PC-9 (cell line): ENCODE measurements at regions not wholly inside any gene's neighbourhood (a gene's known extent, or its start where the extent isn't known, plus 50 kb on each side); places are given as distances from the start of the nearest gene placed in this dataset.

Experiments
- BruUV-seq: library from RNA; stranded (reverse); fragments of 400-500 nt; replicated peaks from 2 replicates; lab custom pipeline; 2021; lab: Mats Ljungman, UMichigan
- CTCF ChIA-PET: fragments of 300-600 bp; sonication (Branson Sonifier 250); formaldehyde crosslinking; loops from one replicate; lab custom pipeline; 2022; ENCODE audit warnings: antibody characterized with exemption; lab: Charles Lee
- POLR2A ChIA-PET: fragments of 300-600 bp; sonication (Branson Sonifier 250); formaldehyde crosslinking; loops from one replicate; lab custom pipeline; 2022; ENCODE audit warnings: antibody characterized with exemption; ENCODE audit not compliant: unreplicated experiment; lab: Charles Lee
- DNase-seq, 2 experiments: peaks; one replicate each; pipeline versions ENCODE4 v3.0.0 to v3.0.0-alpha.2; 2015 to 2022; ENCODE audit warnings: mixed read lengths in 1 of 2
- H2AFZ ChIP-seq: fragments of 200-600 bp; sonication (generic); 2 replicates; pipeline ENCODE4 v1.8.1; 2017; ENCODE audit warnings: antibody characterized with exemption
- H3F3A ChIP-seq: fragments of 200-600 bp; sonication (generic); 2 replicates; pipeline ENCODE4 v1.8.1; 2017; ENCODE audit warnings: antibody characterized with exemption, mild to moderate bottlenecking, low read depth; ENCODE audit not compliant: insufficient read depth
- H3K27ac ChIP-seq: fragments of 200-600 bp; sonication (generic); 2 replicates; pipeline ENCODE4 v1.6.1; 2016; ENCODE audit warnings: mixed run types
- H3K27me3 ChIP-seq: fragments of 200-600 bp; sonication (generic); 2 replicates; pipeline ENCODE4 v1.6.1; 2016; ENCODE audit warnings: low read depth, mixed run types; ENCODE audit not compliant: insufficient read depth
- H3K36me3 ChIP-seq: fragments of 200-600 bp; sonication (generic); 2 replicates; pipeline ENCODE4 v1.6.1; 2016; ENCODE audit warnings: low read depth, mixed run types
- H3K4me1 ChIP-seq: fragments of 200-600 bp; sonication (generic); replicated peaks from 2 replicates; pipeline ENCODE4 v1.6.1; 2016; ENCODE audit warnings: mixed run types; ENCODE audit not compliant: insufficient read depth
- H3K4me2 ChIP-seq: fragments of 200-600 bp; sonication (generic); 2 replicates; pipeline ENCODE4 v1.6.1; 2017; ENCODE audit warnings: mixed run types
- H3K4me3 ChIP-seq: fragments of 200-600 bp; sonication (generic); 2 replicates; pipeline ENCODE4 v1.6.1; 2016; ENCODE audit warnings: mixed run types
- H3K79me2 ChIP-seq: fragments of 200-600 bp; sonication (generic); 2 replicates; pipeline ENCODE4 v1.6.1; 2017; ENCODE audit warnings: low read depth, mixed run types
- H3K9me2 ChIP-seq: fragments of 200-600 bp; sonication (generic); 2 replicates; pipeline ENCODE4 v1.8.1; 2017; ENCODE audit warnings: mild to moderate bottlenecking; ENCODE audit not compliant: insufficient read depth
- H3K9me3 ChIP-seq: fragments of 200-600 bp; sonication (generic); 2 replicates; pipeline ENCODE4 v1.8.1; 2016; ENCODE audit warnings: low read depth; ENCODE audit not compliant: insufficient read depth
- H4K20me1 ChIP-seq: fragments of 200-600 bp; sonication (generic); 2 replicates; pipeline ENCODE4 v1.8.1; 2017; ENCODE audit not compliant: insufficient read depth
- CTCF ChIP-seq: fragments of 200-600 bp; sonication (generic); conservative IDR thresholded peaks from 2 replicates; pipeline ENCODE4 v1.6.1; 2017; ENCODE audit warnings: mixed run types, antibody characterized with exemption, mild to moderate bottlenecking, moderate library complexity
- EZH2 ChIP-seq: fragments of 200-600 bp; sonication (generic); IDR thresholded peaks from 2 replicates; pipeline ENCODE4 v1.8.0; 2017; ENCODE audit warnings: antibody characterized with exemption, low read depth
- intact Hi-C: fragments of 100-400 bp; cut with micrococcal nuclease; formaldehyde crosslinking; loops from one replicate; pipeline ENCODE4 v1.10.0; 2022; ENCODE audit not compliant: unreplicated experiment

- ChIA-PET POLR2A (no interaction called here), CTCF (no interaction called here)
- DNase-seq: no peak
- Histone ChIP-seq H3K36me3 (no peaks in the 10 kb centered on the region), H3K4me3 (no peak overlapping the region), H3K27me3 (no peaks in the 10 kb centered on the region), H3K4me2 (no peak overlapping the region), H3K9me3 (no peaks in the 10 kb centered on the region), H3K79me2 (no peaks in the 10 kb centered on the region), H3K27ac (no peak overlapping the region), H2AFZ (no peak overlapping the region), H4K20me1 (no peaks in the 10 kb centered on the region), H3K4me1 (no peaks in the 10 kb centered on the region), H3F3A (no peaks in the 10 kb centered on the region), H3K9me2 (no peaks in the 10 kb centered on the region)
- no TSS peak for BruUV-seq
- TF ChIP-seq CTCF: no peak
- TF ChIP-seq EZH2: no peak
- intact Hi-C loops: no loop called here
These were observed 258.3 kb upstream of the ADAMTS5 start for GRCh38 chr21:27225151-27225550.

GRCh38 chr21:27224169-27224568 lies 257.3 kb upstream of the ADAMTS5 start:
- Histone ChIP-seq H3K27ac (no peak overlapping the region), H3K27me3 (no peaks in the 10 kb centered on the region), H3K9me3 (no peaks in the 10 kb centered on the region), H4K20me1 (no peaks in the 10 kb centered on the region), H3K4me2 (no peak overlapping the region), H3K4me3 (no peak overlapping the region), H3K36me3 (no peaks in the 10 kb centered on the region), H3F3A (no peaks in the 10 kb centered on the region), H3K9me2 (no peaks in the 10 kb centered on the region), H3K79me2 (no peaks in the 10 kb centered on the region), H2AFZ (no peak overlapping the region), H3K4me1 (no peaks in the 10 kb centered on the region)
- TF ChIP-seq CTCF (no peak), EZH2 (no peak)
- ChIA-PET POLR2A (no interaction called here), CTCF (no interaction called here)
- DNase-seq: no peak
- no TSS peak for BruUV-seq
- intact Hi-C loops: no loop called here

- Histone ChIP-seq H3K36me3 (no peaks in the 10 kb centered on the region), H3K4me2 (no peak overlapping the region), H3K4me3 (no peak overlapping the region), H3K79me2 (no peaks in the 10 kb centered on the region), H4K20me1 (no peaks in the 10 kb centered on the region), H3F3A (no peaks in the 10 kb centered on the region), H3K9me2 (no peaks in the 10 kb centered on the region), H2AFZ (no peak overlapping the region), H3K4me1 (no peaks in the 10 kb centered on the region), H3K27me3 (no peaks in the 10 kb centered on the region), H3K27ac (no peak overlapping the region), H3K9me3 (no peaks in the 10 kb centered on the region)
- TF ChIP-seq EZH2 (no peak), CTCF (no peak)
- intact Hi-C loops: no loop called here
- BruUV-seq: no TSS peak
- POLR2A ChIA-PET: no interaction called here
- CTCF ChIA-PET: no interaction called here
- DNase-seq: no peak
These were observed 254.2 kb upstream of the ADAMTS5 start for GRCh38 chr21:27221077-27221476.
